ENCODE measurements at regions not wholly inside any gene's neighbourhood (a gene's known extent, or its start where the extent isn't known, plus 50 kb on each side); places are given as distances from the start of the nearest gene placed in this dataset.

DNA sequence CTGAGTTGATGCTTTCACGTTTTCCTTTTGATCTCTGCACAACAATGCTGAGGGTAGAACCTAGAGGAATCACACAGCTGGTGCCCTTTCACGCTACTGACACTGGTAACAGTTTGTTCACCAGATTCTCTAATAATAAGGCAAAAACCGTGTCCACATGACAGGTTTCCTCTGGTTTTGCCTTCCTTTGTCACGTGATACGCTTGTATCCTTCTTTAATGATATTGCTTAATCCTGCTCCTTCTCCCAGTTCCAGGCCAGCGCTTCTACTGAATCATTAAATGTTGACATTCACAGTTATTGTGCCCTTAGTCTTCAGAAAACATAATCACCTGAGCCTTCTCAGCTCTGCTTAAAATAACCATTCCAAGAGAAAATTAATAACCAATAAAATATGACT is 978.2 kb upstream of the NCAM2 start:
- Histone ChIP-seq H3K36me3 (replicated peaks in 1 of 2; ENCODE audit: control insufficient read depth in 2 of 2, insufficient read depth in 2 of 2, low read length in 2 of 2) (no peaks in the 10 kb centered on the region), H3K4me3 (ENCODE audit: low read length in 2 of 2) (no peak overlapping the region), H4K8ac (ENCODE audit: low read depth, low read length) (no peak overlapping the region), H3K9ac (ENCODE audit: low read depth, low read length, poor library complexity) (no peak overlapping the region), H4K91ac (ENCODE audit: low read depth, low read length, poor library complexity) (no peak overlapping the region), H2BK15ac (ENCODE audit: low read length) (no peak overlapping the region), H2BK5ac (ENCODE audit: low read length) (no peak overlapping the region), H3K4ac (ENCODE audit: low read length) (no peak overlapping the region), H3K27me3 (ENCODE audit: control insufficient read depth in 3 of 3, insufficient read depth in 3 of 3, low read depth in 1 of 3, low read length in 3 of 3) (no peaks in the 10 kb centered on the region), H3K14ac (ENCODE audit: low read length) (no peak overlapping the region), H3K18ac (ENCODE audit: low read length) (no peak overlapping the region), H3K23ac (ENCODE audit: low read depth, low read length, poor library complexity) (no peak overlapping the region), H2BK120ac (ENCODE audit: low read depth, low read length) (no peak overlapping the region), H3K4me1 (ENCODE audit: control insufficient read depth in 2 of 2, insufficient read depth in 1 of 2, low read depth in 1 of 2, low read length in 2 of 2) (peaks cover 0 to 7% of the 10 kb centered on the region in 2 donors), H3K9me3 (replicated peaks in 1 of 2; ENCODE audit: control insufficient read depth in 2 of 2, insufficient read depth in 1 of 2, low read depth in 1 of 2, low read length in 2 of 2) (no peaks in the 10 kb centered on the region), H2AK5ac (ENCODE audit: low read depth, low read length) (no peak overlapping the region), H3K27ac (replicated peaks; ENCODE audit: low read length) (no peak overlapping the region), H3K4me2 (ENCODE audit: insufficient read depth, low read length, poor library complexity, severe bottlenecking) (no peak overlapping the region), H2AFZ (ENCODE audit: low read length) (no peak overlapping the region), H3K79me1 (ENCODE audit: low read depth, low read length) (no peaks in the 10 kb centered on the region), H2BK12ac (ENCODE audit: low read length) (no peak overlapping the region)
- WGBS, 2 donors (ENCODE audit: extremely low coverage in 2 of 2, insufficient read length in 2 of 2, insufficient replicate concordance in 1 of 2) = no CpG with 5 or more reads among the region's 6 CpGs
- DNase-seq (ENCODE audit: low spot score) = no peak

DNA sequence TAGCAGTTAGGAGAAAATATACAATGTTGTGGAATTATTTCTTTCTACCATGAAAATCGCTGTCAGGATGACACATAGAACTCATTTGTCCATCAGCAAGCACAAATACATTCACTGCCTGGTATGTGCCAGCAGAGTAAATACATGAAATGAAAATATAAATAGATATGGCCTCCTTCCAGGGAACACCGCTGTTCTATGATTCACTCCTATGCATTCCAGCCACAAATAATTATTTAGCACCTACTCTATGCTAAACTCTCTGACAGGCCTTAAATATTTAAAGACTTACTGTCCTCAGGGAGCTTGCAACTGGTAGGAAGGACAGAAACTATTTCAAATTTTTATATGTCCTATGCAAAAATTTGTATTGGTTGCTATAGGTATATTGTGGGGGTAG is 975.0 kb upstream of the NCAM2 start:
- Histone ChIP-seq H3K18ac (ENCODE audit: low read length) (no peak overlapping the region), H3K9me3 (replicated peaks in 1 of 2; ENCODE audit: control insufficient read depth in 2 of 2, insufficient read depth in 1 of 2, low read depth in 1 of 2, low read length in 2 of 2) (no peaks in the 10 kb centered on the region), H2BK5ac (ENCODE audit: low read length) (no peak overlapping the region), H4K8ac (ENCODE audit: low read depth, low read length) (no peak overlapping the region), H3K23ac (ENCODE audit: low read depth, low read length, poor library complexity) (no peak overlapping the region), H2BK12ac (ENCODE audit: low read length) (no peak overlapping the region), H2BK120ac (ENCODE audit: low read depth, low read length) (no peak overlapping the region), H3K9ac (ENCODE audit: low read depth, low read length, poor library complexity) (no peak overlapping the region), H2BK15ac (ENCODE audit: low read length) (no peak overlapping the region), H3K14ac (ENCODE audit: low read length) (no peak overlapping the region), H3K27me3 (ENCODE audit: control insufficient read depth in 3 of 3, insufficient read depth in 3 of 3, low read depth in 1 of 3, low read length in 3 of 3) (no peaks in the 10 kb centered on the region), H2AK5ac (ENCODE audit: low read depth, low read length) (no peak overlapping the region), H4K91ac (ENCODE audit: low read depth, low read length, poor library complexity) (no peak overlapping the region), H3K4ac (ENCODE audit: low read length) (no peak overlapping the region), H3K4me2 (ENCODE audit: insufficient read depth, low read length, poor library complexity, severe bottlenecking) (no peak overlapping the region), H3K4me3 (ENCODE audit: low read length in 2 of 2) (no peak overlapping the region), H2AFZ (ENCODE audit: low read length) (no peak overlapping the region), H3K4me1 (ENCODE audit: control insufficient read depth in 2 of 2, insufficient read depth in 1 of 2, low read depth in 1 of 2, low read length in 2 of 2) (no peaks in the 10 kb centered on the region), H3K27ac (replicated peaks; ENCODE audit: low read length) (no peak overlapping the region), H3K36me3 (replicated peaks in 1 of 2; ENCODE audit: control insufficient read depth in 2 of 2, insufficient read depth in 2 of 2, low read length in 2 of 2) (no peaks in the 10 kb centered on the region), H3K79me1 (ENCODE audit: low read depth, low read length) (no peaks in the 10 kb centered on the region)
- no CpG with 5 or more reads among the region's 2 CpGs for WGBS, 2 donors (ENCODE audit: extremely low coverage in 2 of 2, insufficient read length in 2 of 2, insufficient replicate concordance in 1 of 2)
- no peak for DNase-seq (ENCODE audit: low spot score)

DNA sequence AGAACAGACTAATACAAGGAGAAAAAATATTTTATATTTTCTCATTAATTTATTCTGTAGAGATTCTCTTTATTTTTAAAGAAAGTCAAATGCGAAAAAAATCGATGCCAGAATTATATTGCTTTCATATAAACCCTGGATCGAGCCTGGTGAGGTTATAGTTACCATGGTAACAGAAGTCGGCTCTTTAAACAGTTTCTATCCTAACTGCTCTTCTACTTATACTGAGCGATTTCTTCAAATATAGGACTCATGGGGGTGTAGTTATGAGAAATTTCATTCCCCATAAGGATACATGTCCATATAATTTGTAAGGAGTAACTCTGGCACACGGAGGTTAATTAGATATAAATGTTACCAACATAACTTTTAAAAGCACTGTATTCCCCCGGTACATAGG is 973.5 kb upstream of the NCAM2 start:
- no peaks in the 10 kb centered on the region for H3K4me1 ChIP-seq (ENCODE audit: control insufficient read depth in 2 of 2, insufficient read depth in 1 of 2, low read depth in 1 of 2, low read length in 2 of 2)
- no CpG with 5 or more reads among the region's 7 CpGs for WGBS, 2 donors (ENCODE audit: extremely low coverage in 2 of 2, insufficient read length in 2 of 2, insufficient replicate concordance in 1 of 2)
- H3K9ac ChIP-seq (ENCODE audit: low read depth, low read length, poor library complexity) = no peak overlapping the region
- H2BK120ac ChIP-seq (ENCODE audit: low read depth, low read length) = no peak overlapping the region
- H4K91ac ChIP-seq (ENCODE audit: low read depth, low read length, poor library complexity) = no peak overlapping the region
- DNase-seq (ENCODE audit: low spot score) = no peak
- H4K8ac ChIP-seq (ENCODE audit: low read depth, low read length) = no peak overlapping the region
- no peak overlapping the region for H3K27ac ChIP-seq (replicated peaks; ENCODE audit: low read length)
- H2BK12ac ChIP-seq (ENCODE audit: low read length) = no peak overlapping the region
- no peak overlapping the region for H2AK5ac ChIP-seq (ENCODE audit: low read depth, low read length)
- no peak overlapping the region for H3K18ac ChIP-seq (ENCODE audit: low read length)
- H3K4me2 ChIP-seq (ENCODE audit: insufficient read depth, low read length, poor library complexity, severe bottlenecking) = no peak overlapping the region
- no peak overlapping the region for H2BK15ac ChIP-seq (ENCODE audit: low read length)
- H3K79me1 ChIP-seq (ENCODE audit: low read depth, low read length) = no peaks in the 10 kb centered on the region
- no peak overlapping the region for H2BK5ac ChIP-seq (ENCODE audit: low read length)
- no peak overlapping the region for H3K14ac ChIP-seq (ENCODE audit: low read length)
- H3K23ac ChIP-seq (ENCODE audit: low read depth, low read length, poor library complexity) = no peak overlapping the region
- H3K4me3 ChIP-seq (ENCODE audit: low read length in 2 of 2) = no peak overlapping the region
- no peak overlapping the region for H2AFZ ChIP-seq (ENCODE audit: low read length)
- H3K36me3 ChIP-seq (replicated peaks in 1 of 2; ENCODE audit: control insufficient read depth in 2 of 2, insufficient read depth in 2 of 2, low read length in 2 of 2) = no peaks in the 10 kb centered on the region
- no peaks in the 10 kb centered on the region for H3K9me3 ChIP-seq (replicated peaks in 1 of 2; ENCODE audit: control insufficient read depth in 2 of 2, insufficient read depth in 1 of 2, low read depth in 1 of 2, low read length in 2 of 2)
- H3K27me3 ChIP-seq (ENCODE audit: control insufficient read depth in 3 of 3, insufficient read depth in 3 of 3, low read depth in 1 of 3, low read length in 3 of 3) = no peaks in the 10 kb centered on the region
- H3K4ac ChIP-seq (ENCODE audit: low read length) = no peak overlapping the region

DNA sequence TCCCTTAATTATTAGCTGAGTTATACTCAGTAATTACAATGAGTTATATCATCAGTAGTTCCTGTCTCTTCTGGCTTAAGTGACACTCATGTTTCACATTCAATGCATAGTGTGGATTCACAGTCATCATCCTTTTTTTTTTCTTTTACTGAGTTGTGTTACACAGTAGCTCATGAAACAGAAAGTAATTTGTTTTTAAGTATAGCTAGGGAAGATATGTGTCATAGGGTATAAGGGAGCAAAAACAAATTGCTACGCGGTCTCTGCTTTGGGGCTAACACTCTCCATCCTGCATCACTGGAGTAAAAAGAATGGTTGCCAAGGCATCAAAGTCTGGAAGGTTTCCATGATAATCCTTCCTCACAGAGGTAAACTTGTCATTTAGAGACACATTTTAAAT is 971.7 kb upstream of the NCAM2 start:
- Histone ChIP-seq H3K4ac (ENCODE audit: low read length) (no peak overlapping the region), H2BK15ac (ENCODE audit: low read length) (no peak overlapping the region), H3K9ac (ENCODE audit: low read depth, low read length, poor library complexity) (no peak overlapping the region), H2BK120ac (ENCODE audit: low read depth, low read length) (no peak overlapping the region), H3K27ac (replicated peaks; ENCODE audit: low read length) (no peak overlapping the region), H2BK5ac (ENCODE audit: low read length) (no peak overlapping the region), H2AK5ac (ENCODE audit: low read depth, low read length) (no peak overlapping the region), H4K91ac (ENCODE audit: low read depth, low read length, poor library complexity) (no peak overlapping the region), H3K18ac (ENCODE audit: low read length) (no peak overlapping the region), H3K79me1 (ENCODE audit: low read depth, low read length) (no peaks in the 10 kb centered on the region), H2AFZ (ENCODE audit: low read length) (no peak overlapping the region), H3K27me3 (ENCODE audit: control insufficient read depth in 3 of 3, insufficient read depth in 3 of 3, low read depth in 1 of 3, low read length in 3 of 3) (no peaks in the 10 kb centered on the region), H3K23ac (ENCODE audit: low read depth, low read length, poor library complexity) (no peak overlapping the region), H3K9me3 (replicated peaks in 1 of 2; ENCODE audit: control insufficient read depth in 2 of 2, insufficient read depth in 1 of 2, low read depth in 1 of 2, low read length in 2 of 2) (no peaks in the 10 kb centered on the region), H2BK12ac (ENCODE audit: low read length) (no peak overlapping the region), H3K14ac (ENCODE audit: low read length) (no peak overlapping the region), H3K36me3 (replicated peaks in 1 of 2; ENCODE audit: control insufficient read depth in 2 of 2, insufficient read depth in 2 of 2, low read length in 2 of 2) (no peaks in the 10 kb centered on the region), H3K4me2 (ENCODE audit: insufficient read depth, low read length, poor library complexity, severe bottlenecking) (no peak overlapping the region), H4K8ac (ENCODE audit: low read depth, low read length) (no peak overlapping the region), H3K4me3 (ENCODE audit: low read length in 2 of 2) (no peak overlapping the region), H3K4me1 (ENCODE audit: control insufficient read depth in 2 of 2, insufficient read depth in 1 of 2, low read depth in 1 of 2, low read length in 2 of 2) (no peaks in the 10 kb centered on the region)
- DNase-seq (ENCODE audit: low spot score) = no peak
- WGBS, 2 donors (ENCODE audit: extremely low coverage in 2 of 2, insufficient read length in 2 of 2, insufficient replicate concordance in 1 of 2) = no CpG with 5 or more reads among the region's 2 CpGs

Measured in neuronal stem cell (in vitro differentiated cells).